Astrocyte of the cerebellum (primary cell): ENCODE measurements at regions not wholly inside any gene's neighbourhood (a gene's known extent, or its start where the extent isn't known, plus 50 kb on each side); places are given as distances from the start of the nearest gene placed in this dataset.

Experiments
- DNase-seq: peaks from one replicate; pipeline ENCODE4 v3.0.0-alpha.2; 2011; ENCODE audit warnings: low read depth
- H3K4me3 ChIP-seq: 2 replicates; pipeline ENCODE4 v1.5.1; 2011; ENCODE audit warnings: mild to moderate bottlenecking, low read depth, low read length, moderate library complexity
- CTCF ChIP-seq: IDR thresholded peaks from 2 replicates; pipeline ENCODE4 v1.5.1; 2012; ENCODE audit warnings: low read length, low read depth, moderate library complexity, mild to moderate bottlenecking; ENCODE audit errors: missing control alignments
- in situ Hi-C: cut with HindIII; loops from 2 replicates; pipeline ENCODE4 v1.10.0; 2017; ENCODE audit warnings: low sequenced_read_pairs

GRCh38 chr12:130216031-130216430, 53.8 kb downstream of the FZD10 start:
- H3K4me3 ChIP-seq: no peak overlapping the region
- no peak for TF ChIP-seq CTCF
- no peak for DNase-seq
- in situ Hi-C loops: no loop called here

GRCh38 chr12:130218682-130219081, 56.4 kb downstream of the FZD10 start:
- TF ChIP-seq CTCF: no peak
- no peak overlapping the region for H3K4me3 ChIP-seq
- in situ Hi-C loops: no loop called here
- DNase-seq: no peak

GRCh38 chr12:130219929-130220705, 57.9 kb downstream of the FZD10 start:
- no peak overlapping the region for H3K4me3 ChIP-seq
- in situ Hi-C loops: no loop called here
- no peak for TF ChIP-seq CTCF
- no peak for DNase-seq

- no peak for DNase-seq
- H3K4me3 ChIP-seq: no peak overlapping the region
- no peak for TF ChIP-seq CTCF
- in situ Hi-C loops: no loop called here
These were observed 58.4 kb downstream of the FZD10 start for GRCh38 chr12:130220706-130221100.

- H3K4me3 ChIP-seq: no peak overlapping the region
- in situ Hi-C loops: no loop called here
- no peak for TF ChIP-seq CTCF
- DNase-seq: no peak
These were observed 60.4 kb downstream of the FZD10 start for GRCh38 chr12:130222519-130223218.

GRCh38 chr12:130223767-130224244, 61.5 kb downstream of the FZD10 start:
- TF ChIP-seq CTCF: no peak
- in situ Hi-C loops: no loop called here
- DNase-seq: no peak
- H3K4me3 ChIP-seq: no peak overlapping the region
